HepG2 (cell line): ENCODE measurements at regions not wholly inside any gene's neighbourhood (a gene's known extent, or its start where the extent isn't known, plus 50 kb on each side); places are given as distances from the start of the nearest gene placed in this dataset.

Source experiments
- ATAC-seq: fragments of 200-7000 bp; cut with Tn5 transposase; 3 replicates; pipeline ENCODE4 v1.9.1; 2020; ENCODE audit warnings: mild to moderate bottlenecking, moderate library complexity
- BruUV-seq: library from RNA; stranded (reverse); fragments of 400-500 nt; replicated peaks from 2 replicates; lab custom pipeline; 2021; lab: Mats Ljungman, UMichigan
- CTCF ChIA-PET: fragments of 300-600 bp; formaldehyde crosslinking; extraction: SDS; loops from one replicate; lab custom pipeline; 2021; ENCODE audit warnings: low total read pairs, inconsistent platforms, low intra/inter-chr PET ratio; lab: Yijun Ruan, JAX
- POLR2A ChIA-PET: fragments of 350-600 bp; sonication (Branson Sonifier 250); formaldehyde crosslinking; loops from one replicate; lab custom pipeline; 2020; ENCODE audit warnings: antibody characterized with exemption, inconsistent platforms; lab: Yijun Ruan, JAX
- DNase-seq: peaks from one replicate; pipeline ENCODE4 v3.0.0-alpha.2; 2015; ENCODE audit warnings: low spot score
- FAIRE-seq: peaks from 3 replicates; lab custom pipeline; 2011; peaks lifted over from hg19 to GRCh38; lab: Jason Lieb, UNC
- H2AFZ ChIP-seq: one replicate; pipeline ENCODE4 v1.6.1; 2011; ENCODE audit warnings: low read length, inconsistent platforms
- H3K27ac ChIP-seq: fragments of 300-600 bp; 3 replicates; pipeline ENCODE4 v1.8.0; 2011; ENCODE audit warnings: mixed run types, mild to moderate bottlenecking, mixed read lengths, low read length, inconsistent platforms; ENCODE audit not compliant: insufficient read depth; ENCODE audit errors: extremely low read length
- H3K27me3 ChIP-seq, 2 experiments: fragments of 200-600 bp in 1 of 2; 2 replicates in 1 of 2; 3 replicates in 1 of 2; pipeline versions ENCODE4 v1.6.0 to v1.8.0; 2011; ENCODE audit warnings: low read length in 2 of 2, mild to moderate bottlenecking in 2 of 2, moderate library complexity in 2 of 2, inconsistent platforms in 1 of 2; ENCODE audit not compliant: insufficient read depth in 2 of 2, control insufficient read depth in 1 of 2
- H3K36me3 ChIP-seq, 2 experiments: fragments of 200-600 bp in 1 of 2; replicated peaks in 1 of 2; 2 replicates in 1 of 2; 3 replicates in 1 of 2; pipeline versions ENCODE4 v1.5.1 to v1.8.0; 2011; ENCODE audit warnings: low read length in 2 of 2, inconsistent platforms in 1 of 2; ENCODE audit not compliant: insufficient read depth in 2 of 2, control insufficient read depth in 1 of 2
- H3K4me1 ChIP-seq: 2 replicates; pipeline ENCODE4 v1.5.1; 2012; ENCODE audit warnings: low read length, inconsistent platforms; ENCODE audit not compliant: insufficient read depth
- H3K4me2 ChIP-seq: 2 replicates; pipeline ENCODE4 v1.6.0; 2011; ENCODE audit warnings: low read depth, low read length, inconsistent platforms
- H3K4me3 ChIP-seq, 3 experiments: fragments of 200-600 bp in 1 of 3; sonication (generic), shearing (Covaris generic) in 1 of 3; replicated peaks in 1 of 3; 2 replicates each; pipeline ENCODE4 v1.5.1; 2011 to 2016; ENCODE audit warnings: low read length in 3 of 3, inconsistent platforms in 2 of 3, low read depth in 2 of 3, mild to moderate bottlenecking in 2 of 3, control low read depth in 1 of 3, mixed read lengths in 1 of 3; ENCODE audit not compliant: insufficient read depth in 1 of 3
- H3K79me2 ChIP-seq: one replicate; pipeline ENCODE4 v1.6.1; 2011; ENCODE audit warnings: low read length, inconsistent platforms; ENCODE audit not compliant: insufficient read depth
- H3K9ac ChIP-seq: 2 replicates; pipeline ENCODE4 v1.6.0; 2011; ENCODE audit warnings: mild to moderate bottlenecking, low read depth, low read length, inconsistent platforms; ENCODE audit not compliant: insufficient read depth
- H3K9me3 ChIP-seq: 2 replicates; pipeline ENCODE4 v1.5.1; 2012; ENCODE audit warnings: mild to moderate bottlenecking, low read length
- H4K20me1 ChIP-seq: 2 replicates; pipeline ENCODE4 v1.6.0; 2011; ENCODE audit warnings: inconsistent platforms, mild to moderate bottlenecking, low read length, moderate library complexity; ENCODE audit not compliant: insufficient read depth
- CREB1 ChIP-seq, 2 experiments: fragments of 450-650 bp in 1 of 2; IDR thresholded peaks; 2 replicates each; pipeline ENCODE4 v1.6.1; 2016 to 2017; ENCODE audit warnings: control low read depth in 1 of 2, mild to moderate bottlenecking in 1 of 2, missing compliant biosample characterization in 1 of 2, missing genetic modification characterization in 1 of 2
- EED ChIP-seq: sonication (generic); formaldehyde crosslinking; IDR thresholded peaks from 2 replicates; pipeline ENCODE4 v1.5.0; 2020; ENCODE audit warnings: mild to moderate bottlenecking, missing genetic modification reagents
- FOSL2 ChIP-seq: sonication (generic); formaldehyde crosslinking; IDR thresholded peaks from 2 replicates; pipeline ENCODE4 v1.4.0; 2020; ENCODE audit warnings: missing genetic modification reagents
- HCFC1 ChIP-seq: fragments of 150-350 bp; IDR thresholded peaks from 2 replicates; pipeline ENCODE4 v1.6.1; 2014; ENCODE audit warnings: low read depth, low read length
- HDAC6 ChIP-seq: fragments of 200-600 bp; sonication (generic); IDR thresholded peaks from 2 replicates; pipeline ENCODE4 v1.7.0; 2017; ENCODE audit warnings: mild to moderate bottlenecking, antibody characterized with exemption, low read length, low read depth
- HOMEZ ChIP-seq: IDR thresholded peaks from 2 replicates; pipeline ENCODE4 v1.6.1; 2016; ENCODE audit warnings: low read depth
- MAFF ChIP-seq: IDR thresholded peaks from 2 replicates; pipeline ENCODE4 v1.6.1; 2011; ENCODE audit warnings: low read depth, low read length, improper control_type of control experiment
- MAFG ChIP-seq: sonication (generic); formaldehyde crosslinking; IDR thresholded peaks from 2 replicates; pipeline ENCODE4 v1.5.1; 2020; ENCODE audit warnings: mild to moderate bottlenecking, missing genetic modification reagents
- MAFK ChIP-seq, 2 experiments: IDR thresholded peaks in 1 of 2; conservative IDR thresholded peaks in 1 of 2; 2 replicates each; pipeline ENCODE4 v1.6.1; 2011; ENCODE audit warnings: improper control_type of control experiment in 2 of 2, low read length in 2 of 2
- MYPOP ChIP-seq: sonication (generic); formaldehyde crosslinking; IDR thresholded peaks from 2 replicates; pipeline ENCODE4 v1.8.1; 2023; ENCODE audit warnings: mild to moderate bottlenecking, moderate library complexity, missing genetic modification reagents
- NFIC ChIP-seq: IDR thresholded peaks from 2 replicates; pipeline ENCODE4 v1.6.1; 2012; ENCODE audit warnings: mild to moderate bottlenecking, low read length, inconsistent platforms
- NR0B2 ChIP-seq: sonication (generic); formaldehyde crosslinking; IDR thresholded peaks from 2 replicates; pipeline ENCODE4 v1.4.0; 2020; ENCODE audit warnings: mild to moderate bottlenecking, missing genetic modification reagents
- RFX1 ChIP-seq: fragments of 450-650 bp; IDR thresholded peaks from 2 replicates; pipeline ENCODE4 v1.6.1; 2017
- SP5 ChIP-seq: IDR thresholded peaks from 2 replicates; pipeline ENCODE4 v1.6.1; 2016; ENCODE audit warnings: low read depth, borderline replicate concordance
- ZC3H4 ChIP-seq: sonication (generic); formaldehyde crosslinking; IDR thresholded peaks from 2 replicates; pipeline ENCODE4 v1.4.0; 2020; ENCODE audit warnings: missing genetic modification reagents, borderline replicate concordance
- ZNF34 ChIP-seq: sonication (generic); formaldehyde crosslinking; IDR thresholded peaks from 2 replicates; pipeline ENCODE4 v1.4.0; 2020; ENCODE audit warnings: mild to moderate bottlenecking, missing genetic modification reagents, borderline replicate concordance
- ZNF780A ChIP-seq: sonication (generic); formaldehyde crosslinking; IDR thresholded peaks from 2 replicates; pipeline ENCODE4 v1.8.0; 2022; ENCODE audit warnings: mild to moderate bottlenecking, missing genetic modification reagents, moderate library complexity
- WGBS: methylation state at CpG from one replicate; pipeline ENCODE4 v1.1.6; 2017; ENCODE audit warnings: low lambda C conversion rate; 5-methylcytosine and 5-hydroxymethylcytosine counted together
- in situ Hi-C: cut with HindIII; loops from 2 replicates; pipeline ENCODE4 v1.10.0; 2017; ENCODE audit warnings: low pct_unique_long_range_greater_than_20kb; ENCODE audit not compliant: extremely low pct_ligation_motif_present
- intact Hi-C: fragments of 100-400 bp; cut with micrococcal nuclease; formaldehyde crosslinking; loops from one replicate; pipeline ENCODE4 v1.10.0; 2022; ENCODE audit not compliant: unreplicated experiment

GRCh38 chr16:80327740-80328139 is 213.1 kb upstream of the DYNLRB2 start:
- no peak for FAIRE-seq
- Histone ChIP-seq H3K36me3 (no peaks in the 10 kb centered on the region), H3K27me3 (no peaks in the 10 kb centered on the region; a peak in 1 of 5 replicates), H3K4me3 (no peak overlapping the region), H3K4me2 (no peak overlapping the region), H3K4me1 (no peaks in the 10 kb centered on the region), H3K9me3 (no peaks in the 10 kb centered on the region), H3K79me2 (no peaks in the 10 kb centered on the region), H3K27ac (no peak overlapping the region), H3K9ac (no peak overlapping the region), H2AFZ (no peak overlapping the region), H4K20me1 (no peaks in the 10 kb centered on the region)
- WGBS: 0% methylated on average over 1 of the region's 1 CpG
- CTCF ChIA-PET: no interaction called here
- intact Hi-C loops: no loop called here
- DNase-seq: no peak
- POLR2A ChIA-PET: no interaction called here
- no peak for ATAC-seq
- in situ Hi-C loops: no loop called here
- TF ChIP-seq MAFF (peak; percentile 94), CREB1 (IDR thresholded peaks at IDR 0.05) (0 out of 2 replicates have a peak, but pooled peaks have one; percentile 3), CREB1 (CRISPR knock-in tag; IDR thresholded peaks at IDR 0.05) (no peak), MAFG (CRISPR knock-in tag) (no peak), MAFK (conservative IDR thresholded peaks at IDR 0.05 in 1 of 2, IDR thresholded peaks at IDR 0.05 in 1 of 2; ENCODE audit: low read length in 2 of 2) (peak; percentile 94 to 96)
- BruUV-seq: no TSS peak

- no peak for FAIRE-seq
- Histone ChIP-seq H4K20me1 (no peaks in the 10 kb centered on the region), H3K79me2 (no peaks in the 10 kb centered on the region), H3K9me3 (no peaks in the 10 kb centered on the region), H3K27me3 (no peaks in the 10 kb centered on the region), H2AFZ (no peak overlapping the region), H3K4me2 (no peak overlapping the region), H3K9ac (no peak overlapping the region), H3K4me1 (no peaks in the 10 kb centered on the region), H3K36me3 (no peaks in the 10 kb centered on the region), H3K4me3 (no peak overlapping the region), H3K27ac (no peak overlapping the region)
- ChIA-PET POLR2A (no interaction called here), CTCF (no interaction called here)
- BruUV-seq: no TSS peak
- no peak for DNase-seq
- in situ Hi-C loops (no loop called here), intact Hi-C loops (no loop called here)
- no peak for ATAC-seq
- TF ChIP-seq ZNF34 (CRISPR knock-in tag) (no peak), MYPOP (CRISPR knock-in tag) (no peak), HCFC1 (no peak), ZC3H4 (no peak), NR0B2 (CRISPR knock-in tag) (no peak), MAFK (conservative IDR thresholded peaks at IDR 0.05 in 1 of 2, IDR thresholded peaks at IDR 0.05 in 1 of 2; ENCODE audit: low read length in 2 of 2) (no peak), EED (no peak), HOMEZ (CRISPR knock-in tag) (no peak), RFX1 (no peak), ZNF780A (CRISPR knock-in tag) (no peak), HDAC6 (no peak), FOSL2 (no peak), NFIC (no peak), SP5 (CRISPR knock-in tag) (no peak)
- 48% methylated on average over 3 of the region's 3 CpGs for WGBS
Observed at GRCh38 chr16:80324371-80324770, 216.4 kb upstream of the DYNLRB2 start.
